ENCODE measurements at regions not wholly inside any gene's neighbourhood (a gene's known extent, or its start where the extent isn't known, plus 50 kb on each side); places are given as distances from the start of the nearest gene placed in this dataset.

DNA sequence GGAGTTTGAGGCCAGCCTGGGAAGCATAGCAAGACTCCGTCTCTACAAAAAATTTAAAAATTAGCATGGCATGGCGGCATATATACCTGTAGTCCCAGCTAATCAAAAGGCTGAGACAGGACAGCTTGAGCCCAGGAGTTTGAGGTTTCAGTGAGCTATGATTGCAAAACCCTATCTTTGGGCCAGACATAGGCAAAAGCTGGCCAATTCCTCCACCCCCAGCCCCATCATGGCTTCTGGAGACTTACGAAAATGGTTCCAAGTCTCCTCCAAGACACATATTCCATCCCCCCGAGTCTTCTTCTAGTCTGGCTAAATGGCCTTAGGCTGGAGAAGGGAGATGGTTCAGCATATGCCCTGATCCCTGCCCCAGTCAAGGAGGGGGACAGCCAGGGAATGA, 172.8 kb upstream of the HAAO start:
- Histone ChIP-seq H3K9me3 (ENCODE audit: control insufficient read depth in 4 of 4, low read length in 3 of 4) (no peaks in the 10 kb centered on the region), H3K36me3 (ENCODE audit: control insufficient read depth in 4 of 4, insufficient read depth in 3 of 4, low read depth in 1 of 4, low read length in 3 of 4) (no peaks in the 10 kb centered on the region), H3K4me1 (ENCODE audit: control insufficient read depth in 4 of 4, insufficient read depth in 4 of 4, low read length in 3 of 4) (peaks cover 8 to 25% (median 17%) of the 10 kb centered on the region in 4 donors), H3K9ac (ENCODE audit: low read depth in 1 of 2, low read length in 2 of 2) (peak overlapping the region in 1 of 2 donors; percentile 32), H3K27ac (ENCODE audit: low read depth in 1 of 2, low read length in 2 of 2) (no peak overlapping the region), H3K4me3 (ENCODE audit: low read depth in 1 of 3, low read length in 3 of 3) (no peak overlapping the region), H3K27me3 (ENCODE audit: control insufficient read depth in 4 of 4, insufficient read depth in 4 of 4, low read length in 3 of 4) (no peaks in the 10 kb centered on the region)
- 92% methylated on average over 4 of the region's 4 CpGs for WGBS
- TF ChIP-seq, protein P1, sequence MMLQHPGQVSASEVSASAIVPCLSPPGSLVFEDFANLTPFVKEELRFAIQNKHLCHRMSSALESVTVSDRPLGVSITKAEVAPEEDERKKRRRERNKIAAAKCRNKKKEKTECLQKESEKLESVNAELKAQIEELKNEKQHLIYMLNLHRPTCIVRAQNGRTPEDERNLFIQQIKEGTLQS (IDR thresholded peaks at IDR 0.05), result no peak
- TF ChIP-seq HNF4A (conservative IDR thresholded peaks at IDR 0.05), result no peak
- TF ChIP-seq, protein P2, sequence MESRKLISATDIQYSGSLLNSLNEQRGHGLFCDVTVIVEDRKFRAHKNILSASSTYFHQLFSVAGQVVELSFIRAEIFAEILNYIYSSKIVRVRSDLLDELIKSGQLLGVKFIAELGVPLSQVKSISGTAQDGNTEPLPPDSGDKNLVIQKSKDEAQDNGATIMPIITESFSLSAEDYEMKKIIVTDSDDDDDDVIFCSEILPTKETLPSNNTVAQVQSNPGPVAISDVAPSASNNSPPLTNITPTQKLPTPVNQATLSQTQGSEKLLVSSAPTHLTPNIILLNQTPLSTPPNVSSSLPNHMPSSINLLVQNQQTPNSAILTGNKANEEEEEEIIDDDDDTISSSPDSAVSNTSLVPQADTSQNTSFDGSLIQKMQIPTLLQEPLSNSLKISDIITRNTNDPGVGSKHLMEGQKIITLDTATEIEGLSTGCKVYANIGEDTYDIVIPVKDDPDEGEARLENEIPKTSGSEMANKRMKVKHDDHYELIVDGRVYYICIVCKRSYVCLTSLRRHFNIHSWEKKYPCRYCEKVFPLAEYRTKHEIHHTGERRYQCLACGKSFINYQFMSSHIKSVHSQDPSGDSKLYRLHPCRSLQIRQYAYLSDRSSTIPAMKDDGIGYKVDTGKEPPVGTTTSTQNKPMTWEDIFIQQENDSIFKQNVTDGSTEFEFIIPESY (IDR thresholded peaks at IDR 0.05), result no peak
- TF ChIP-seq, protein P3, sequence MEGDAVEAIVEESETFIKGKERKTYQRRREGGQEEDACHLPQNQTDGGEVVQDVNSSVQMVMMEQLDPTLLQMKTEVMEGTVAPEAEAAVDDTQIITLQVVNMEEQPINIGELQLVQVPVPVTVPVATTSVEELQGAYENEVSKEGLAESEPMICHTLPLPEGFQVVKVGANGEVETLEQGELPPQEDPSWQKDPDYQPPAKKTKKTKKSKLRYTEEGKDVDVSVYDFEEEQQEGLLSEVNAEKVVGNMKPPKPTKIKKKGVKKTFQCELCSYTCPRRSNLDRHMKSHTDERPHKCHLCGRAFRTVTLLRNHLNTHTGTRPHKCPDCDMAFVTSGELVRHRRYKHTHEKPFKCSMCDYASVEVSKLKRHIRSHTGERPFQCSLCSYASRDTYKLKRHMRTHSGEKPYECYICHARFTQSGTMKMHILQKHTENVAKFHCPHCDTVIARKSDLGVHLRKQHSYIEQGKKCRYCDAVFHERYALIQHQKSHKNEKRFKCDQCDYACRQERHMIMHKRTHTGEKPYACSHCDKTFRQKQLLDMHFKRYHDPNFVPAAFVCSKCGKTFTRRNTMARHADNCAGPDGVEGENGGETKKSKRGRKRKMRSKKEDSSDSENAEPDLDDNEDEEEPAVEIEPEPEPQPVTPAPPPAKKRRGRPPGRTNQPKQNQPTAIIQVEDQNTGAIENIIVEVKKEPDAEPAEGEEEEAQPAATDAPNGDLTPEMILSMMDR (IDR thresholded peaks at IDR 0.05; ENCODE audit: low read depth, low read length, missing input control), result no peak
- no peak for TF ChIP-seq FOXA1 (IDR thresholded peaks at IDR 0.05)
- no peak for TF ChIP-seq HNF4G (IDR thresholded peaks at IDR 0.05)
- TF ChIP-seq, protein P4, sequence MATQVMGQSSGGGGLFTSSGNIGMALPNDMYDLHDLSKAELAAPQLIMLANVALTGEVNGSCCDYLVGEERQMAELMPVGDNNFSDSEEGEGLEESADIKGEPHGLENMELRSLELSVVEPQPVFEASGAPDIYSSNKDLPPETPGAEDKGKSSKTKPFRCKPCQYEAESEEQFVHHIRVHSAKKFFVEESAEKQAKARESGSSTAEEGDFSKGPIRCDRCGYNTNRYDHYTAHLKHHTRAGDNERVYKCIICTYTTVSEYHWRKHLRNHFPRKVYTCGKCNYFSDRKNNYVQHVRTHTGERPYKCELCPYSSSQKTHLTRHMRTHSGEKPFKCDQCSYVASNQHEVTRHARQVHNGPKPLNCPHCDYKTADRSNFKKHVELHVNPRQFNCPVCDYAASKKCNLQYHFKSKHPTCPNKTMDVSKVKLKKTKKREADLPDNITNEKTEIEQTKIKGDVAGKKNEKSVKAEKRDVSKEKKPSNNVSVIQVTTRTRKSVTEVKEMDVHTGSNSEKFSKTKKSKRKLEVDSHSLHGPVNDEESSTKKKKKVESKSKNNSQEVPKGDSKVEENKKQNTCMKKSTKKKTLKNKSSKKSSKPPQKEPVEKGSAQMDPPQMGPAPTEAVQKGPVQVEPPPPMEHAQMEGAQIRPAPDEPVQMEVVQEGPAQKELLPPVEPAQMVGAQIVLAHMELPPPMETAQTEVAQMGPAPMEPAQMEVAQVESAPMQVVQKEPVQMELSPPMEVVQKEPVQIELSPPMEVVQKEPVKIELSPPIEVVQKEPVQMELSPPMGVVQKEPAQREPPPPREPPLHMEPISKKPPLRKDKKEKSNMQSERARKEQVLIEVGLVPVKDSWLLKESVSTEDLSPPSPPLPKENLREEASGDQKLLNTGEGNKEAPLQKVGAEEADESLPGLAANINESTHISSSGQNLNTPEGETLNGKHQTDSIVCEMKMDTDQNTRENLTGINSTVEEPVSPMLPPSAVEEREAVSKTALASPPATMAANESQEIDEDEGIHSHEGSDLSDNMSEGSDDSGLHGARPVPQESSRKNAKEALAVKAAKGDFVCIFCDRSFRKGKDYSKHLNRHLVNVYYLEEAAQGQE (IDR thresholded peaks at IDR 0.05), result no peak
- no peak for TF ChIP-seq EGR1 (IDR thresholded peaks at IDR 0.05; ENCODE audit: low read depth in 2 of 2)
- TF ChIP-seq, protein P5, sequence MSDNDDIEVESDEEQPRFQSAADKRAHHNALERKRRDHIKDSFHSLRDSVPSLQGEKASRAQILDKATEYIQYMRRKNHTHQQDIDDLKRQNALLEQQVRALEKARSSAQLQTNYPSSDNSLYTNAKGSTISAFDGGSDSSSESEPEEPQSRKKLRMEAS (IDR thresholded peaks at IDR 0.05), result no peak
- TF ChIP-seq YY1 (IDR thresholded peaks at IDR 0.05), result no peak
- no peak for TF ChIP-seq RXRA (IDR thresholded peaks at IDR 0.05)
- TF ChIP-seq NR2F2 (IDR thresholded peaks at IDR 0.05), result no peak
- no peak for TF ChIP-seq TAF1 (conservative IDR thresholded peaks at IDR 0.05)
- TF ChIP-seq GABPA (IDR thresholded peaks at IDR 0.05 in 1 of 2, conservative IDR thresholded peaks at IDR 0.05 in 1 of 2), result no peak
- no peak for TF ChIP-seq SP1 (IDR thresholded peaks at IDR 0.05)
- no peak for DNase-seq (ENCODE audit: low spot score)

DNA sequence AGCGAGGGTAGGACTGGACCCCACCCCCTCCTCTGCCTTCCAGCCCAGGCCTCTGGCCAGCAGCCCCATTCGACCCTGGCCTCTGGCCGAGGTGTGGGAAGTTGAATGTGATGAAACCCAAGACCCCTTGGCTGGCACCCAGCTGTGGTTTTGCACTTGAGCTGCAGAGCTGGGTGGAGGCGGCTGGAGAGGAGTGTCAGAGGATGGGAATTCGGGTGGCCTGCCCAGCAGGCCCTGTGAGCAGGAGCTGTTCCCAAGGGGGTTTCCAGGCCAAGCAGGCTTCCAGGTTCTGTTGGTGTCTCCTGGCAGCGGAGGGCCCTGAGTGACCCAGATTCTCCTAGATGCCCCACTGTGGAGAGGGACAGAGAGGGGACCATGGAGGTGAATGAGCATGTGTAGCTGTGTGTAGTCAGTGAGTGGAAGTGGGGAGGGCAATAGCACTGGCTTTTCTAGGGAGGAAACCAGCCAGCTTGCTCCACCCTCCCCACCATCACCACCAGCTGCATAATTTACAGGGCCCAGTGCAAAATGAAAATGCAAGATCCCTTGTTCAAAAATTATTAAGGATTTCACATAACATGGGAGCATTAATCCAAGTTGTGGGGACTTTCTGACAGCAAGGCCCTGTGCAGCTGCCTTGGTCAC, 172.2 kb upstream of the HAAO start:
- Histone ChIP-seq H3K9ac (ENCODE audit: low read depth in 1 of 2, low read length in 2 of 2) (no peak overlapping the region), H3K4me3 (ENCODE audit: low read depth in 1 of 3, low read length in 3 of 3) (no peak overlapping the region), H3K4me1 (ENCODE audit: control insufficient read depth in 4 of 4, insufficient read depth in 4 of 4, low read length in 3 of 4) (peaks cover 8 to 31% (median 24%) of the 10 kb centered on the region in 4 donors), H3K9me3 (ENCODE audit: control insufficient read depth in 4 of 4, low read length in 3 of 4) (no peaks in the 10 kb centered on the region), H3K36me3 (ENCODE audit: control insufficient read depth in 4 of 4, insufficient read depth in 3 of 4, low read depth in 1 of 4, low read length in 3 of 4) (no peaks in the 10 kb centered on the region), H3K27ac (ENCODE audit: low read depth in 1 of 2, low read length in 2 of 2) (no peak overlapping the region), H3K27me3 (ENCODE audit: control insufficient read depth in 4 of 4, insufficient read depth in 4 of 4, low read length in 3 of 4) (no peaks in the 10 kb centered on the region)
- 58% methylated on average over 6 of the region's 6 CpGs for WGBS
- no peak for DNase-seq (ENCODE audit: low spot score)
- TF ChIP-seq, protein P3 (IDR thresholded peaks at IDR 0.05; ENCODE audit: low read depth, low read length, missing input control), result no peak
- TF ChIP-seq RAD21 (IDR thresholded peaks at IDR 0.05), result no peak
- TF ChIP-seq TAF1 (conservative IDR thresholded peaks at IDR 0.05), result no peak
- TF ChIP-seq EGR1 (IDR thresholded peaks at IDR 0.05; ENCODE audit: low read depth in 2 of 2), result no peak
- TF ChIP-seq HNF4A (conservative IDR thresholded peaks at IDR 0.05), result no peak
- no peak for TF ChIP-seq FOXA2 (IDR thresholded peaks at IDR 0.05)
- no peak for TF ChIP-seq HNF4G (IDR thresholded peaks at IDR 0.05)
- TF ChIP-seq, protein P1 (IDR thresholded peaks at IDR 0.05), result no peak
- TF ChIP-seq FOXA1 (IDR thresholded peaks at IDR 0.05), result no peak
- TF ChIP-seq SP1 (IDR thresholded peaks at IDR 0.05), result no peak
- TF ChIP-seq YY1 (IDR thresholded peaks at IDR 0.05), result no peak

Data from liver (tissue), 8 donors.